ENCODE measurements at regions not wholly inside any gene's neighbourhood (a gene's known extent, or its start where the extent isn't known, plus 50 kb on each side); places are given as distances from the start of the nearest gene placed in this dataset.

GRCh38 chr16:54351171-54351570 lies 64.6 kb upstream of the IRX3 start:
- TF ChIP-seq CTCF (IDR thresholded peaks at IDR 0.05; ENCODE audit: low read depth, low read length), result no peak
- TF ChIP-seq POLR2A (IDR thresholded peaks at IDR 0.05; ENCODE audit: extremely low read depth, insufficient read length), result no peak
- TF ChIP-seq MAX (IDR thresholded peaks at IDR 0.05; ENCODE audit: low read depth, low read length), result no peak
